ENCODE measurements at regions not wholly inside any gene's neighbourhood (a gene's known extent, or its start where the extent isn't known, plus 50 kb on each side); places are given as distances from the start of the nearest gene placed in this dataset.

DNA sequence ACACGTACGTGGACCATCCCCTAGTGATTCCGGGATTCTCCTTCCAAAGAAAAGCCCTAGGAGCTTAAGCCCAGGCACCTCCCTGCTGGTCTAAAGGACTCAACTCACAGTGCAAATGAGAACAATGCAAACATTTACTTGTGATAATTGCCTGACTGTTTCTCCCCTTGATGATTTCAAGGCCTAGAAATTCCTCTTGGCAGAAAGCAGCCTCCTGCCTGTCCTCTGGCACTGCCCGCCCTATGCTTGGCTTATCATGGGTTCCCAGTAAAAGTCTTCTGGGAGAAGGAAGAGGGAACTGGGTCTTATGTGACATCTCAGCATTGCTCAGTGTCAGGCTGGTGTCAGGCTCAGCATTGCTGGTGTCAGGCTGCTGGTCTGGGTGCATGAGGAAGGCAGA lies 351.8 kb downstream of the SHANK2 start:
- FAIRE-seq (no peak), ATAC-seq (no peak), DNase-seq (ENCODE audit: low spot score) (no peak)
- intact Hi-C loops (cut with micrococcal nuclease; ENCODE audit: unreplicated experiment) (no loop called here), in situ Hi-C loops (cut with HindIII; ENCODE audit: extremely low pct_ligation_motif_present, low pct_unique_long_range_greater_than_20kb) (no loop called here)
- 95% methylated on average over 4 of the region's 4 CpGs for WGBS (ENCODE audit: low lambda C conversion rate)
- H3K36me3 ChIP-seq (replicated peaks in 1 of 2; ENCODE audit: control insufficient read depth in 1 of 2, insufficient read depth in 2 of 2, low read length in 2 of 2) = peaks cover 3 to 42% of the 10 kb centered on the region in 2 experiments; a peak in 4 of 5 replicates
- no peaks in the 10 kb centered on the region for H3K4me1 ChIP-seq (ENCODE audit: insufficient read depth, low read length)
- no peak overlapping the region for H2AFZ ChIP-seq (ENCODE audit: low read length)
- H3K79me2 ChIP-seq (ENCODE audit: insufficient read depth, low read length) = no peaks in the 10 kb centered on the region
- H3K27me3 ChIP-seq (ENCODE audit: control insufficient read depth in 1 of 2, insufficient read depth in 2 of 2, low read length in 2 of 2) = no peaks in the 10 kb centered on the region
- H3K4me2 ChIP-seq (ENCODE audit: low read depth, low read length) = no peak overlapping the region
- ChIA-PET POLR2A (no interaction called here), CTCF (ENCODE audit: low intra/inter-chr PET ratio, low total read pairs) (no interaction called here)
- H3K9ac ChIP-seq (ENCODE audit: insufficient read depth, low read depth, low read length) = no peak overlapping the region
- peaks cover 17% of the 10 kb centered on the region for H4K20me1 ChIP-seq (ENCODE audit: insufficient read depth, low read length)
- H3K9me3 ChIP-seq (ENCODE audit: low read length) = no peaks in the 10 kb centered on the region
- BruUV-seq (replicated peaks) = no TSS peak
- no peak for TF ChIP-seq ZNF510 (CRISPR knock-in tag; IDR thresholded peaks at IDR 0.05; ENCODE audit: low read depth)
- TF ChIP-seq EED (CRISPR knock-in tag; IDR thresholded peaks at IDR 0.05) = no peak
- TF ChIP-seq ZNF431 (CRISPR knock-in tag; IDR thresholded peaks at IDR 0.05; ENCODE audit: borderline replicate concordance, low read depth) = no peak
- TF ChIP-seq ZNF335 (CRISPR knock-in tag; IDR thresholded peaks at IDR 0.05) = no peak
- TF ChIP-seq ZMYM3 (CRISPR knock-in tag; IDR thresholded peaks at IDR 0.05) = no peak
- TF ChIP-seq CBFB (CRISPR knock-in tag; IDR thresholded peaks at IDR 0.05) = no peak
- no peak for TF ChIP-seq NFKBIZ (CRISPR knock-in tag; IDR thresholded peaks at IDR 0.05)
- TF ChIP-seq SETDB1 (CRISPR knock-in tag; IDR thresholded peaks at IDR 0.05; ENCODE audit: borderline replicate concordance) = no peak
- TF ChIP-seq PCBP1 (IDR thresholded peaks at IDR 0.05; ENCODE audit: borderline replicate concordance, low read depth, low read length) = no peak
- no peak for TF ChIP-seq FOXK1 (CRISPR knock-in tag; IDR thresholded peaks at IDR 0.05; ENCODE audit: borderline replicate concordance, low read depth)
- no peak for TF ChIP-seq NFE2 (CRISPR knock-in tag; IDR thresholded peaks at IDR 0.05)
- TF ChIP-seq, protein P1, sequence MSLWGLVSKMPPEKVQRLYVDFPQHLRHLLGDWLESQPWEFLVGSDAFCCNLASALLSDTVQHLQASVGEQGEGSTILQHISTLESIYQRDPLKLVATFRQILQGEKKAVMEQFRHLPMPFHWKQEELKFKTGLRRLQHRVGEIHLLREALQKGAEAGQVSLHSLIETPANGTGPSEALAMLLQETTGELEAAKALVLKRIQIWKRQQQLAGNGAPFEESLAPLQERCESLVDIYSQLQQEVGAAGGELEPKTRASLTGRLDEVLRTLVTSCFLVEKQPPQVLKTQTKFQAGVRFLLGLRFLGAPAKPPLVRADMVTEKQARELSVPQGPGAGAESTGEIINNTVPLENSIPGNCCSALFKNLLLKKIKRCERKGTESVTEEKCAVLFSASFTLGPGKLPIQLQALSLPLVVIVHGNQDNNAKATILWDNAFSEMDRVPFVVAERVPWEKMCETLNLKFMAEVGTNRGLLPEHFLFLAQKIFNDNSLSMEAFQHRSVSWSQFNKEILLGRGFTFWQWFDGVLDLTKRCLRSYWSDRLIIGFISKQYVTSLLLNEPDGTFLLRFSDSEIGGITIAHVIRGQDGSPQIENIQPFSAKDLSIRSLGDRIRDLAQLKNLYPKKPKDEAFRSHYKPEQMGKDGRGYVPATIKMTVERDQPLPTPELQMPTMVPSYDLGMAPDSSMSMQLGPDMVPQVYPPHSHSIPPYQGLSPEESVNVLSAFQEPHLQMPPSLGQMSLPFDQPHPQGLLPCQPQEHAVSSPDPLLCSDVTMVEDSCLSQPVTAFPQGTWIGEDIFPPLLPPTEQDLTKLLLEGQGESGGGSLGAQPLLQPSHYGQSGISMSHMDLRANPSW (CRISPR knock-in tag; IDR thresholded peaks at IDR 0.05; ENCODE audit: borderline replicate concordance) = no peak
- no peak for TF ChIP-seq ZSCAN20 (CRISPR knock-in tag; IDR thresholded peaks at IDR 0.05; ENCODE audit: borderline replicate concordance)
- TF ChIP-seq, protein P2, sequence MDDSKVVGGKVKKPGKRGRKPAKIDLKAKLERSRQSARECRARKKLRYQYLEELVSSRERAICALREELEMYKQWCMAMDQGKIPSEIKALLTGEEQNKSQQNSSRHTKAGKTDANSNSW (CRISPR knock-in tag; IDR thresholded peaks at IDR 0.05; ENCODE audit: borderline replicate concordance) = no peak
- TF ChIP-seq, protein P3, sequence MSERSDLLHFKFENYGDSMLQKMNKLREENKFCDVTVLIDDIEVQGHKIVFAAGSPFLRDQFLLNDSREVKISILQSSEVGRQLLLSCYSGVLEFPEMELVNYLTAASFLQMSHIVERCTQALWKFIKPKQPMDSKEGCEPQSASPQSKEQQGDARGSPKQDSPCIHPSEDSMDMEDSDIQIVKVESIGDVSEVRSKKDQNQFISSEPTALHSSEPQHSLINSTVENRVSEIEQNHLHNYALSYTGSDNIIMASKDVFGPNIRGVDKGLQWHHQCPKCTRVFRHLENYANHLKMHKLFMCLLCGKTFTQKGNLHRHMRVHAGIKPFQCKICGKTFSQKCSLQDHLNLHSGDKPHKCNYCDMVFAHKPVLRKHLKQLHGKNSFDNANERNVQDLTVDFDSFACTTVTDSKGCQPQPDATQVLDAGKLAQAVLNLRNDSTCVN (CRISPR knock-in tag; IDR thresholded peaks at IDR 0.05; ENCODE audit: borderline replicate concordance) = no peak
- TF ChIP-seq RARG (CRISPR knock-in tag; IDR thresholded peaks at IDR 0.05; ENCODE audit: low read depth) = no peak
- H3K27ac ChIP-seq (ENCODE audit: extremely low read length, insufficient read depth, low read length) = no peak overlapping the region
- H3K4me3 ChIP-seq (replicated peaks in 1 of 3; ENCODE audit: insufficient read depth in 1 of 3, low read depth in 2 of 3, low read length in 3 of 3) = no peak overlapping the region
